IMR-90 (cell line): ENCODE measurements at regions not wholly inside any gene's neighbourhood (a gene's known extent, or its start where the extent isn't known, plus 50 kb on each side); places are given as distances from the start of the nearest gene placed in this dataset.

Source experiments
- ATAC-seq: fragments of 200-7000 bp; cut with Tn5 transposase; 2 replicates; pipeline ENCODE4 v1.9.1; 2020; ENCODE audit warnings: low read depth, mild to moderate bottlenecking, moderate library complexity
- BruUV-seq: library from RNA; stranded (reverse); fragments of 400-500 nt; replicated peaks from 2 replicates; lab custom pipeline; 2021; lab: Mats Ljungman, UMichigan
- CTCF ChIA-PET: fragments of 300-600 bp; formaldehyde crosslinking; extraction: SDS; loops from one replicate; lab custom pipeline; 2021; ENCODE audit warnings: antibody characterized with exemption; lab: Yijun Ruan, JAX
- POLR2A ChIA-PET: fragments of 300-600 bp; sonication (Branson Sonifier 250); formaldehyde crosslinking; loops from one replicate; lab custom pipeline; 2022; ENCODE audit warnings: antibody characterized with exemption; ENCODE audit not compliant: unreplicated experiment; lab: Charles Lee
- DNase-seq: peaks from one replicate; pipeline ENCODE4 v3.0.0; 2013
- H2AFZ ChIP-seq: replicated peaks from 2 replicates; pipeline ENCODE3; 2013; ENCODE audit warnings: low read length, mild to moderate bottlenecking; ENCODE audit not compliant: poor library complexity
- H2AK5ac ChIP-seq: 2 replicates; pipeline ENCODE4 v1.6.1; 2013; ENCODE audit warnings: low read depth, low read length, inconsistent platforms
- H2AK9ac ChIP-seq: replicated peaks from 2 replicates; pipeline ENCODE3; 2013; ENCODE audit warnings: mild to moderate bottlenecking, low read depth, low read length, moderate library complexity; ENCODE audit not compliant: poor library complexity
- H2BK120ac ChIP-seq: 2 replicates; pipeline ENCODE4 v1.6.1; 2013; ENCODE audit warnings: low read depth, low read length, inconsistent platforms
- H2BK15ac ChIP-seq: 3 replicates; pipeline ENCODE4 v1.6.1; 2013; ENCODE audit warnings: low read depth, low read length, inconsistent platforms
- H2BK20ac ChIP-seq: 2 replicates; pipeline ENCODE4 v1.6.1; 2013; ENCODE audit warnings: low read depth, mild to moderate bottlenecking, inconsistent platforms, low read length, moderate library complexity
- H2BK5ac ChIP-seq: 2 replicates; pipeline ENCODE4 v1.6.1; 2013; ENCODE audit warnings: mild to moderate bottlenecking, low read depth, low read length, inconsistent platforms; ENCODE audit not compliant: poor library complexity, severe bottlenecking
- H3K14ac ChIP-seq: replicated peaks from 2 replicates; pipeline ENCODE4 v1.6.1; 2013; ENCODE audit warnings: low read depth, low read length, inconsistent platforms
- H3K18ac ChIP-seq: 2 replicates; pipeline ENCODE4 v1.6.1; 2013; ENCODE audit warnings: low read depth, low read length, control low read depth
- H3K23ac ChIP-seq: 2 replicates; pipeline ENCODE4 v1.6.1; 2013; ENCODE audit warnings: low read depth, low read length, inconsistent platforms
- H3K27ac ChIP-seq: 2 replicates; pipeline ENCODE4 v1.5.1; 2013; ENCODE audit warnings: mild to moderate bottlenecking, control low read depth, low read length; ENCODE audit not compliant: insufficient read depth
- H3K27me3 ChIP-seq: 2 replicates; pipeline ENCODE4 v1.6.1; 2013; ENCODE audit warnings: low read length; ENCODE audit not compliant: control insufficient read depth, insufficient read depth
- H3K36me3 ChIP-seq: 2 replicates; pipeline ENCODE4 v1.6.1; 2013; ENCODE audit warnings: low read length, mixed read lengths; ENCODE audit not compliant: control insufficient read depth, insufficient read depth
- H3K4ac ChIP-seq: 2 replicates; pipeline ENCODE4 v1.6.1; 2013; ENCODE audit warnings: low read depth, low read length, inconsistent platforms
- H3K4me1 ChIP-seq: 2 replicates; pipeline ENCODE4 v1.6.1; 2013; ENCODE audit warnings: low read length, mixed read lengths; ENCODE audit not compliant: control insufficient read depth, insufficient read depth
- H3K4me2 ChIP-seq: 2 replicates; pipeline ENCODE4 v1.6.1; 2013; ENCODE audit warnings: low read depth, mild to moderate bottlenecking, control low read depth, low read length, moderate library complexity
- H3K4me3 ChIP-seq: 2 replicates; pipeline ENCODE4 v1.5.1; 2013; ENCODE audit warnings: low read depth, mild to moderate bottlenecking, control low read depth, low read length, moderate library complexity; ENCODE audit not compliant: insufficient read depth
- H3K56ac ChIP-seq: 2 replicates; pipeline ENCODE4 v1.6.1; 2013; ENCODE audit warnings: low read length, inconsistent platforms; ENCODE audit not compliant: insufficient read depth; ENCODE audit errors: extremely low read depth
- H3K79me1 ChIP-seq, 2 experiments: 2 replicates each; pipeline ENCODE4 v1.6.1; 2013; ENCODE audit warnings: low read length in 2 of 2, inconsistent platforms in 1 of 2, low read depth in 1 of 2
- H3K9ac ChIP-seq: 2 replicates; pipeline ENCODE4 v1.6.1; 2013; ENCODE audit warnings: low read depth, low read length, control low read depth
- H3K9me1 ChIP-seq: 2 replicates; pipeline ENCODE4 v1.6.1; 2013; ENCODE audit warnings: low read length, inconsistent platforms; ENCODE audit not compliant: insufficient read depth
- H3K9me3 ChIP-seq: 2 replicates; pipeline ENCODE4 v1.6.1; 2013; ENCODE audit warnings: low read length; ENCODE audit not compliant: control insufficient read depth, insufficient read depth
- H4K20me1 ChIP-seq: 2 replicates; pipeline ENCODE4 v1.6.1; 2013; ENCODE audit warnings: low read length, inconsistent platforms; ENCODE audit not compliant: insufficient read depth
- H4K5ac ChIP-seq: 2 replicates; pipeline ENCODE4 v1.6.1; 2013; ENCODE audit warnings: mild to moderate bottlenecking, low read depth, low read length, control low read depth
- H4K8ac ChIP-seq, 2 experiments: 2 replicates each; pipeline ENCODE4 v1.6.1; 2013; ENCODE audit warnings: low read depth in 2 of 2, low read length in 2 of 2, control low read depth in 1 of 2, inconsistent platforms in 1 of 2
- H4K91ac ChIP-seq: 2 replicates; pipeline ENCODE4 v1.6.1; 2013; ENCODE audit warnings: low read depth, low read length, inconsistent platforms; ENCODE audit not compliant: insufficient read depth
- BHLHE40 ChIP-seq: fragments of 150-350 bp; IDR thresholded peaks from 2 replicates; pipeline ENCODE4 v1.6.1; 2016; ENCODE audit warnings: mild to moderate bottlenecking, low read depth, low read length
- CEBPB ChIP-seq: IDR thresholded peaks from 2 replicates; pipeline ENCODE4 v1.6.1; 2012; ENCODE audit warnings: low read depth, low read length, improper control_type of control experiment
- FOS ChIP-seq: fragments of 150-350 bp; IDR thresholded peaks from 2 replicates; pipeline ENCODE4 v1.6.1; 2016; ENCODE audit warnings: low read depth, low read length
- NFE2L2 ChIP-seq: fragments of 150-350 bp; IDR thresholded peaks from 2 replicates; pipeline ENCODE4 v1.6.1; 2016; ENCODE audit warnings: low read depth, mild to moderate bottlenecking, low read length
- RAD21 ChIP-seq: IDR thresholded peaks from 2 replicates; pipeline ENCODE4 v1.6.1; 2012; ENCODE audit warnings: low read length, improper control_type of control experiment
- RFX5 ChIP-seq: IDR thresholded peaks from 2 replicates; pipeline ENCODE4 v1.8.0; 2012; ENCODE audit warnings: low read depth, mild to moderate bottlenecking, low read length, moderate library complexity
- SMC3 ChIP-seq: fragments of 150-350 bp; IDR thresholded peaks from 2 replicates; pipeline ENCODE4 v1.6.1; 2016; ENCODE audit warnings: low read depth, mild to moderate bottlenecking, antibody characterized with exemption, low read length, moderate library complexity
- WGBS, 2 experiments: methylation state at CpG; one replicate each; pipeline versions ENCODE4 v1.1.5 to v1.1.7; 2013; ENCODE audit warnings: missing lambda C conversion rate in 2 of 2; ENCODE audit not compliant: insufficient read length in 1 of 2; ENCODE audit errors: extremely low coverage in 2 of 2; 5-methylcytosine and 5-hydroxymethylcytosine counted together
- dilution Hi-C: fragments of 300-500 bp; cut with HindIII; formaldehyde crosslinking; loops from one replicate; pipeline ENCODE4 v1.14.3; 2018; ENCODE audit warnings: low sequenced_read_pairs; ENCODE audit not compliant: unreplicated experiment
- in situ Hi-C: fragments of 300-500 bp; cut with MboI; formaldehyde crosslinking; loops from 3 replicates; pipeline ENCODE4 v1.14.3; 2019; ENCODE audit warnings: low sequenced_read_pairs, inconsistent platforms, mixed read lengths
- intact Hi-C: fragments of 100-400 bp; cut with micrococcal nuclease; formaldehyde crosslinking; loops from 2 replicates; pipeline ENCODE4 v1.10.0; 2022
- TF ChIP-seq, protein P1 (sequence below): fragments of 150-350 bp; IDR thresholded peaks from 2 replicates; pipeline ENCODE4 v1.6.1; 2017; ENCODE audit warnings: mild to moderate bottlenecking, antibody characterized with exemption, low read length, low read depth

DNA sequence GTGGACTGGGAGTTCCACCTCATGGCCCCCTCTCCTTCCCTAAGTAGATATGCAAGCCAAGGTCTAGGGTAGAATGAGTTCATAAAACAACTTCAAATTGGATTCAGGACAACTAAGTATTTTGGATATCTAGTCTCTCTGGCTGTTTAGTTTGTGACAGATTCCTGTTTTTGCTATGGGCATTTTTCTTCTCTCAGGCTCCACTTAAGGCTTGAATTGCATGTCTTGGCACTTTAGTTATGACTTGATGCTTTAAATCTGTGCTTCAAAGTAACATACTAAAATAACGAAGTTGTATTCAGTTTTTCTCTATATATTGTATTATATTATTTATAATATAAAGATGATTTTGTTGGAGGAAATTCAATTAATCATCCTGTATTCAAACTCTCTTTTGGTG lies 873.4 kb upstream of the MBL2 start:
- no peak overlapping the region for H4K5ac ChIP-seq
- H4K8ac ChIP-seq, result no peak overlapping the region
- H2BK20ac ChIP-seq, result no peak overlapping the region
- dilution Hi-C loops (no loop called here), intact Hi-C loops (no loop called here), in situ Hi-C loops (no loop called here)
- H3K4me3 ChIP-seq, result no peak overlapping the region
- H3K27ac ChIP-seq, result no peak overlapping the region
- no peaks in the 10 kb centered on the region for H4K20me1 ChIP-seq
- no peak overlapping the region for H3K23ac ChIP-seq
- no peak overlapping the region for H2AK5ac ChIP-seq
- no peaks in the 10 kb centered on the region for H3K9me3 ChIP-seq
- no peaks in the 10 kb centered on the region for H3K27me3 ChIP-seq
- DNase-seq, result no peak
- no peaks in the 10 kb centered on the region for H3K9me1 ChIP-seq
- no peak overlapping the region for H2AK9ac ChIP-seq
- no peak overlapping the region for H2BK5ac ChIP-seq
- H3K56ac ChIP-seq, result no peak overlapping the region
- no peak overlapping the region for H4K91ac ChIP-seq
- H3K79me1 ChIP-seq, result no peaks in the 10 kb centered on the region
- no peak overlapping the region for H3K4ac ChIP-seq
- whole genome bisulfite sequencing, 2 experiments, result no CpG with 5 or more reads among the region's 1 CpG
- TF ChIP-seq BHLHE40 (no peak), CEBPB (no peak), NFE2L2 (no peak), RFX5 (no peak), RAD21 (no peak), FOS (no peak), SMC3 (no peak)
- TF ChIP-seq, protein P1, sequence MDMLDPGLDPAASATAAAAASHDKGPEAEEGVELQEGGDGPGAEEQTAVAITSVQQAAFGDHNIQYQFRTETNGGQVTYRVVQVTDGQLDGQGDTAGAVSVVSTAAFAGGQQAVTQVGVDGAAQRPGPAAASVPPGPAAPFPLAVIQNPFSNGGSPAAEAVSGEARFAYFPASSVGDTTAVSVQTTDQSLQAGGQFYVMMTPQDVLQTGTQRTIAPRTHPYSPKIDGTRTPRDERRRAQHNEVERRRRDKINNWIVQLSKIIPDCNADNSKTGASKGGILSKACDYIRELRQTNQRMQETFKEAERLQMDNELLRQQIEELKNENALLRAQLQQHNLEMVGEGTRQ, result no peak
- H3K9ac ChIP-seq, result no peak overlapping the region
- no peak overlapping the region for H2BK15ac ChIP-seq
- H3K18ac ChIP-seq, result no peak overlapping the region
- ChIA-PET CTCF (no interaction called here), POLR2A (no interaction called here)
- H3K36me3 ChIP-seq, result no peaks in the 10 kb centered on the region
- H3K4me1 ChIP-seq, result no peaks in the 10 kb centered on the region
- no TSS peak for BruUV-seq
- no peak overlapping the region for H2AFZ ChIP-seq
- H2BK120ac ChIP-seq, result no peak overlapping the region
- ATAC-seq, result no peak
- no peak overlapping the region for H3K4me2 ChIP-seq
- H3K14ac ChIP-seq, result no peak overlapping the region
